ENCODE measurements at regions not wholly inside any gene's neighbourhood (a gene's known extent, or its start where the extent isn't known, plus 50 kb on each side); places are given as distances from the start of the nearest gene placed in this dataset.

DNA sequence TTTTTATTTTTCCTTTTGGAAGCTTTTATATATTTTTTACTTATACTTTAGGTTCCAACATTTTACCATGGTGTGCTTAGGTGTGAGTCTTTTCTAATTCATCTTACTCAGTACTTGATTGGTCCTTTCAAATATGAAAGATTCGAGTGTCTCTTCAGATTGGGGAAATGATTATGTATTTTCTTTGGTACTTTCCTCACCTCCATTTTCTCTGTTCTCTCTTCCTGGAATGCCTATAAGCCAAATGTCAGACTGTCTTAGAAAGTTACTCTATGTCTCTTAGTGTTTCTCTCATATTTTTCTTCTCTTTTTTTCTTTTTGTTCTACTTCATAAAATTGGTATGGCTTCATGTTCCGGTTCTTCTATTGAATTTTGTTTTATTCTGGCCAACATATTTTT is 119.6 kb upstream of the SV2C start:
- no peaks in the 10 kb centered on the region for H3K36me3 Mint-ChIP-seq (ENCODE audit: insufficient read depth, unreplicated experiment)
- H3K4me1 Mint-ChIP-seq (ENCODE audit: low read depth, unreplicated experiment) = no peaks in the 10 kb centered on the region

DNA sequence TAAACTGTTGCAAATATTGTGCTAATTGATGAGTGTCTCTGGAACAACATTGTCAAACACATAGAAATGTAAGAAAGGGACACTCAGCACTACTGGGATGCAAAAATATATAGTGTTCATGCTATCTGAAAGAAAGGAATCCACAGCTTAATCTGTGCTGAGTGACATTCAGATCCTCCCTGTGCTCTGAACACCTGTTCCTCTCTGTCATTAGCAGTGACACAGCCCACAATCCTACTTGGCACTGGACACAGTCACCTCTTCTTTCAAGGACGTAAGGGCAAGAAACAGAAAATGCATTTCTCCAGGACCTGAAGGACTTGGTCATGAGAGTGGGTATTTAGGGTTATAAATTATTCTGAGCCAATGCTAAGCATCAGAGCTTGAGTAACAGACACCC is 121.4 kb upstream of the SV2C start:
- no TSS peak for BruUV-seq (replicated peaks)
- no peak for DNase-seq
- no peaks in the 10 kb centered on the region for H3K36me3 Mint-ChIP-seq (ENCODE audit: insufficient read depth, unreplicated experiment)
- H3K4me1 Mint-ChIP-seq (ENCODE audit: low read depth, unreplicated experiment) = no peaks in the 10 kb centered on the region
- TF ChIP-seq, protein P1, sequence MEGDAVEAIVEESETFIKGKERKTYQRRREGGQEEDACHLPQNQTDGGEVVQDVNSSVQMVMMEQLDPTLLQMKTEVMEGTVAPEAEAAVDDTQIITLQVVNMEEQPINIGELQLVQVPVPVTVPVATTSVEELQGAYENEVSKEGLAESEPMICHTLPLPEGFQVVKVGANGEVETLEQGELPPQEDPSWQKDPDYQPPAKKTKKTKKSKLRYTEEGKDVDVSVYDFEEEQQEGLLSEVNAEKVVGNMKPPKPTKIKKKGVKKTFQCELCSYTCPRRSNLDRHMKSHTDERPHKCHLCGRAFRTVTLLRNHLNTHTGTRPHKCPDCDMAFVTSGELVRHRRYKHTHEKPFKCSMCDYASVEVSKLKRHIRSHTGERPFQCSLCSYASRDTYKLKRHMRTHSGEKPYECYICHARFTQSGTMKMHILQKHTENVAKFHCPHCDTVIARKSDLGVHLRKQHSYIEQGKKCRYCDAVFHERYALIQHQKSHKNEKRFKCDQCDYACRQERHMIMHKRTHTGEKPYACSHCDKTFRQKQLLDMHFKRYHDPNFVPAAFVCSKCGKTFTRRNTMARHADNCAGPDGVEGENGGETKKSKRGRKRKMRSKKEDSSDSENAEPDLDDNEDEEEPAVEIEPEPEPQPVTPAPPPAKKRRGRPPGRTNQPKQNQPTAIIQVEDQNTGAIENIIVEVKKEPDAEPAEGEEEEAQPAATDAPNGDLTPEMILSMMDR (IDR thresholded peaks at IDR 0.05; ENCODE audit: unreplicated experiment) = no peak
- intact Hi-C loops (cut with micrococcal nuclease; ENCODE audit: unreplicated experiment) = no loop called here
- H3K4me3 Mint-ChIP-seq (ENCODE audit: low read depth, unreplicated experiment) = no peak overlapping the region
- CTCF ChIA-PET = no interaction called here
- no peaks in the 10 kb centered on the region for H3K9me3 Mint-ChIP-seq (ENCODE audit: low read depth, unreplicated experiment)
- H3K27me3 Mint-ChIP-seq (ENCODE audit: unreplicated experiment) = peaks cover 63% of the 10 kb centered on the region
- H3K27ac Mint-ChIP-seq (ENCODE audit: unreplicated experiment) = no peak overlapping the region

More for the DNA sequence above, 119.6 kb upstream of the SV2C start:
- H3K27me3 Mint-ChIP-seq (ENCODE audit: unreplicated experiment) = peaks cover 54% of the 10 kb centered on the region
- DNase-seq = no peak
- BruUV-seq (replicated peaks) = no TSS peak
- H3K27ac Mint-ChIP-seq (ENCODE audit: unreplicated experiment) = no peak overlapping the region
- CTCF ChIA-PET = no interaction called here
- peaks cover 3% of the 10 kb centered on the region for H3K9me3 Mint-ChIP-seq (ENCODE audit: low read depth, unreplicated experiment)
- TF ChIP-seq, protein P1 (IDR thresholded peaks at IDR 0.05; ENCODE audit: unreplicated experiment) = no peak
- H3K4me3 Mint-ChIP-seq (ENCODE audit: low read depth, unreplicated experiment) = no peak overlapping the region
- intact Hi-C loops (cut with micrococcal nuclease; ENCODE audit: unreplicated experiment) = no loop called here

DNA sequence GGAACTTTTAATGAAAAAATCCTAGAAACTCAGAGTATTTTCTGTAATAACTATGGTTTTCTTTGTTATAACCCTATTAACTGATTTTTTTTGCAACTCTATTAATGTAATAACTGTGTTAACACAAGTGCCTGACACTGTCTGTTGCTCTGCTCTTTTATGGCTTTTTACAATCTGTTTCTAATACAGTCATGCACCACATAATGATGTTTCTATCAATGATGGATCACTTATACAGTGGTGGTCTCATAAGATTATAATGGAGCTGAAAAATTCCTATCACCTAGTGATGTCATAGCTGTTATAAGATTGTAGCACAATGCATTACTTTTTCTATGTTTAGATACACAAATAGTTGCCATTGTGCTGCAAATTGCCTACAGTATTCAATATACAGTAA is 123.1 kb upstream of the SV2C start:
- CTCF ChIA-PET = no interaction called here
- Mint-ChIP-seq H3K9me3 (ENCODE audit: low read depth, unreplicated experiment) (no peaks in the 10 kb centered on the region), H3K36me3 (ENCODE audit: insufficient read depth, unreplicated experiment) (no peaks in the 10 kb centered on the region), H3K27ac (ENCODE audit: unreplicated experiment) (no peak overlapping the region), H3K27me3 (ENCODE audit: unreplicated experiment) (peaks cover 65% of the 10 kb centered on the region), H3K4me1 (ENCODE audit: low read depth, unreplicated experiment) (no peaks in the 10 kb centered on the region), H3K4me3 (ENCODE audit: low read depth, unreplicated experiment) (no peak overlapping the region)
- intact Hi-C loops (cut with micrococcal nuclease; ENCODE audit: unreplicated experiment) = no loop called here
- TF ChIP-seq, protein P1 (IDR thresholded peaks at IDR 0.05; ENCODE audit: unreplicated experiment) = no peak
- no TSS peak for BruUV-seq (replicated peaks)
- no peak for DNase-seq

DNA sequence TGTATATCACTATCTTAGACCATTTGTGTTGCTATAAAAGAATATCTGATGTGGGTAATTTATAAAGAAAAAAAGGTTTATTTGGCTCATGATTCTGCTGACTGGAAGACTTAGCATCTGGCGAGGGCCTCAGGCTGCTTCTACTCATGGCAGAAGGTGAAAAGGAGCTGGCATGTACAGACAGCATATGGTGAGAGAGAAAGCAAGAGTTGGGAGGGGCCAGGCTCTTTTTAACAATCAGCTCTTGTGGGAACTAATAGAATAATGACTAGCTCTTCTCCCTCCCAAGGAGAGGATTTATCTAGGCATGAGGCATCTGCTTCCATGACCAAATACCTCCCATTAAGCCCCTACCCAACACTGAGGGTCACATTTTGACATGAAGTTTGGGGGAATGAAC is 130.2 kb upstream of the SV2C start:
- Mint-ChIP-seq H3K4me1 (ENCODE audit: low read depth, unreplicated experiment) (no peaks in the 10 kb centered on the region), H3K27ac (ENCODE audit: unreplicated experiment) (no peak overlapping the region), H3K4me3 (ENCODE audit: low read depth, unreplicated experiment) (no peak overlapping the region), H3K27me3 (ENCODE audit: unreplicated experiment) (peaks cover 64% of the 10 kb centered on the region), H3K9me3 (ENCODE audit: low read depth, unreplicated experiment) (peaks cover 3% of the 10 kb centered on the region), H3K36me3 (ENCODE audit: insufficient read depth, unreplicated experiment) (no peaks in the 10 kb centered on the region)
- CTCF ChIA-PET = no interaction called here
- BruUV-seq (replicated peaks) = no TSS peak
- TF ChIP-seq, protein P1 (IDR thresholded peaks at IDR 0.05; ENCODE audit: unreplicated experiment) = no peak
- no peak for DNase-seq
- intact Hi-C loops (cut with micrococcal nuclease; ENCODE audit: unreplicated experiment) = no loop called here

DNA sequence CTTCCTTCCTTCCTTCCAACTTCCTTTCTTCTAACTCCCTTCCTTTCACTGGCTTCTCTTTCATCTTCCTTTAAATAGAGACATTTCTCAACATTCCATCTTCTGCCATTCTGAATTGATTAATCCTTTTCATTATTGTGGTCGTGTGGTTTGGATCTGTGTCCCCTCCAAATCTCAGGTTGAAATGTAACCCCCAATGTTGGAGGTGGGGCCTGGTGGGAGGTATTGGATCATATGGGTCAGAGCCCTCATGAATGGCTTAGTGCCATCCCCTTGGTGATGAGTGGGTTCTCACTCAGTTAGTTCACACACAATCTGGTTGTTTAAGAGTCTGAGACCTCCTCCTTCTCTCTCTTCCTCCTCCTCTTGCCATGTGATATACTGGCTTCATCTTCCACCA is 130.9 kb upstream of the SV2C start:
- Mint-ChIP-seq H3K36me3 (ENCODE audit: insufficient read depth, unreplicated experiment) (no peaks in the 10 kb centered on the region), H3K27ac (ENCODE audit: unreplicated experiment) (no peak overlapping the region), H3K4me1 (ENCODE audit: low read depth, unreplicated experiment) (no peaks in the 10 kb centered on the region), H3K9me3 (ENCODE audit: low read depth, unreplicated experiment) (peaks cover 3% of the 10 kb centered on the region), H3K4me3 (ENCODE audit: low read depth, unreplicated experiment) (no peak overlapping the region), H3K27me3 (ENCODE audit: unreplicated experiment) (peaks cover 64% of the 10 kb centered on the region)
- DNase-seq = no peak
- CTCF ChIA-PET = no interaction called here
- TF ChIP-seq, protein P1 (IDR thresholded peaks at IDR 0.05; ENCODE audit: unreplicated experiment) = no peak
- intact Hi-C loops (cut with micrococcal nuclease; ENCODE audit: unreplicated experiment) = no loop called here
- no TSS peak for BruUV-seq (replicated peaks)
